ENCODE measurements at regions not wholly inside any gene's neighbourhood (a gene's known extent, or its start where the extent isn't known, plus 50 kb on each side); places are given as distances from the start of the nearest gene placed in this dataset.

DNA sequence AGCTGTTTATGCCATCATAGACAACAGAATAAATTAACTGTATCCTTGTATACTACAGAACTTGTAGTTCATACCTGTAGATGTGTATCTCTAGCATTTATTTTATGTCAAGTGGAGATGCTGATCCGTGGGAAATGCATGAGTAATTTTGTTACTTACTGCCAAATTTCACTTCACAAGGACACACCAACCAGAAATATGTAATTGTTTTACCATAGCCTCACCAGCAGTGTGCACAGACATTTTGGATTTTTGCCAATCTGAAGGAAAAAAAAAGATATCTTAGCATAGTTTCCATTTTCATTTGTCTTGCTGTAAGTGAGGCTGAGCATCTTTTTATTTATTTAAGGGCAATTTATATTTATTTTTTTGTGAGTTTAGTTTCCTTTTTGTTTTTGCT lies 265.1 kb upstream of the OSR1 start:
- RAD21 ChIA-PET (ENCODE audit: unreplicated experiment), result no interaction called here
- Histone ChIP-seq H3K4me2 (ENCODE audit: control insufficient read depth, insufficient read depth) (no peak overlapping the region), H3K27ac (ENCODE audit: control insufficient read depth, insufficient read depth) (no peak overlapping the region), H3K4me1 (ENCODE audit: control insufficient read depth, insufficient read depth, low read length) (no peaks in the 10 kb centered on the region), H3K79me2 (ENCODE audit: control insufficient read depth, insufficient read depth, low read length) (no peaks in the 10 kb centered on the region), H3K9ac (ENCODE audit: control insufficient read depth, insufficient read depth, low read length) (no peak overlapping the region), H2AFZ (ENCODE audit: control insufficient read depth, low read depth, low read length) (no peak overlapping the region), H3K36me3 (ENCODE audit: control insufficient read depth in 2 of 2, insufficient read depth in 2 of 2, low read length in 1 of 2) (no peaks in the 10 kb centered on the region), H3K9me3 (replicated peaks; ENCODE audit: control insufficient read depth, insufficient read depth, low read length) (no peaks in the 10 kb centered on the region), H3K27me3 (replicated peaks in 1 of 2; ENCODE audit: control insufficient read depth in 2 of 2, insufficient read depth in 2 of 2, low read length in 1 of 2) (no peaks in the 10 kb centered on the region), H4K20me1 (ENCODE audit: control insufficient read depth, insufficient read depth) (no peaks in the 10 kb centered on the region), H3K4me3 (no peak overlapping the region)
- DNase-seq (ENCODE audit: low read depth, low spot score) (no peak), FAIRE-seq (no peak), ATAC-seq (no peak)
- BruUV-seq (replicated peaks), result no TSS peak
- POLR2A ChIA-PET, result no interaction called here
- intact Hi-C loops (cut with micrococcal nuclease; ENCODE audit: unreplicated experiment), result no loop called here
- SMC1A ChIA-PET (ENCODE audit: uncharacterized antibody, unreplicated experiment), result no interaction called here
- in situ Hi-C loops (cut with MboI), result no loop called here
- WGBS (ENCODE audit: insufficient coverage, insufficient replicate concordance, low lambda C conversion rate, missing lambda C conversion rate), result 9% methylated on average over 1 of the region's 1 CpG
- TF ChIP-seq SPI1 (IDR thresholded peaks at IDR 0.05; ENCODE audit: borderline replicate concordance, insufficient read depth, low read depth, low read length) (no peak), KDM1A (IDR thresholded peaks at IDR 0.05; ENCODE audit: borderline replicate concordance) (no peak), SUPT20H (IDR thresholded peaks at IDR 0.05; ENCODE audit: borderline replicate concordance, control insufficient read depth, low read depth, low read length) (no peak), MYC (IDR thresholded peaks at IDR 0.05; ENCODE audit: insufficient read depth, insufficient read length, insufficient replicate concordance, low read length, severe bottlenecking) (no peak), ZNF24 (IDR thresholded peaks at IDR 0.05) (no peak), FOXK2 (IDR thresholded peaks at IDR 0.05) (no peak)
- TF ChIP-seq, protein P1, sequence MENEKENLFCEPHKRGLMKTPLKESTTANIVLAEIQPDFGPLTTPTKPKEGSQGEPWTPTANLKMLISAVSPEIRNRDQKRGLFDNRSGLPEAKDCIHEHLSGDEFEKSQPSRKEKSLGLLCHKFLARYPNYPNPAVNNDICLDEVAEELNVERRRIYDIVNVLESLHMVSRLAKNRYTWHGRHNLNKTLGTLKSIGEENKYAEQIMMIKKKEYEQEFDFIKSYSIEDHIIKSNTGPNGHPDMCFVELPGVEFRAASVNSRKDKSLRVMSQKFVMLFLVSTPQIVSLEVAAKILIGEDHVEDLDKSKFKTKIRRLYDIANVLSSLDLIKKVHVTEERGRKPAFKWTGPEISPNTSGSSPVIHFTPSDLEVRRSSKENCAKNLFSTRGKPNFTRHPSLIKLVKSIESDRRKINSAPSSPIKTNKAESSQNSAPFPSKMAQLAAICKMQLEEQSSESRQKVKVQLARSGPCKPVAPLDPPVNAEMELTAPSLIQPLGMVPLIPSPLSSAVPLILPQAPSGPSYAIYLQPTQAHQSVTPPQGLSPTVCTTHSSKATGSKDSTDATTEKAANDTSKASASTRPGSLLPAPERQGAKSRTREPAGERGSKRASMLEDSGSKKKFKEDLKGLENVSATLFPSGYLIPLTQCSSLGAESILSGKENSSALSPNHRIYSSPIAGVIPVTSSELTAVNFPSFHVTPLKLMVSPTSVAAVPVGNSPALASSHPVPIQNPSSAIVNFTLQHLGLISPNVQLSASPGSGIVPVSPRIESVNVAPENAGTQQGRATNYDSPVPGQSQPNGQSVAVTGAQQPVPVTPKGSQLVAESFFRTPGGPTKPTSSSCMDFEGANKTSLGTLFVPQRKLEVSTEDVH (IDR thresholded peaks at IDR 0.05; ENCODE audit: low read depth, partially characterized antibody), result no peak
- TF ChIP-seq, protein P2, sequence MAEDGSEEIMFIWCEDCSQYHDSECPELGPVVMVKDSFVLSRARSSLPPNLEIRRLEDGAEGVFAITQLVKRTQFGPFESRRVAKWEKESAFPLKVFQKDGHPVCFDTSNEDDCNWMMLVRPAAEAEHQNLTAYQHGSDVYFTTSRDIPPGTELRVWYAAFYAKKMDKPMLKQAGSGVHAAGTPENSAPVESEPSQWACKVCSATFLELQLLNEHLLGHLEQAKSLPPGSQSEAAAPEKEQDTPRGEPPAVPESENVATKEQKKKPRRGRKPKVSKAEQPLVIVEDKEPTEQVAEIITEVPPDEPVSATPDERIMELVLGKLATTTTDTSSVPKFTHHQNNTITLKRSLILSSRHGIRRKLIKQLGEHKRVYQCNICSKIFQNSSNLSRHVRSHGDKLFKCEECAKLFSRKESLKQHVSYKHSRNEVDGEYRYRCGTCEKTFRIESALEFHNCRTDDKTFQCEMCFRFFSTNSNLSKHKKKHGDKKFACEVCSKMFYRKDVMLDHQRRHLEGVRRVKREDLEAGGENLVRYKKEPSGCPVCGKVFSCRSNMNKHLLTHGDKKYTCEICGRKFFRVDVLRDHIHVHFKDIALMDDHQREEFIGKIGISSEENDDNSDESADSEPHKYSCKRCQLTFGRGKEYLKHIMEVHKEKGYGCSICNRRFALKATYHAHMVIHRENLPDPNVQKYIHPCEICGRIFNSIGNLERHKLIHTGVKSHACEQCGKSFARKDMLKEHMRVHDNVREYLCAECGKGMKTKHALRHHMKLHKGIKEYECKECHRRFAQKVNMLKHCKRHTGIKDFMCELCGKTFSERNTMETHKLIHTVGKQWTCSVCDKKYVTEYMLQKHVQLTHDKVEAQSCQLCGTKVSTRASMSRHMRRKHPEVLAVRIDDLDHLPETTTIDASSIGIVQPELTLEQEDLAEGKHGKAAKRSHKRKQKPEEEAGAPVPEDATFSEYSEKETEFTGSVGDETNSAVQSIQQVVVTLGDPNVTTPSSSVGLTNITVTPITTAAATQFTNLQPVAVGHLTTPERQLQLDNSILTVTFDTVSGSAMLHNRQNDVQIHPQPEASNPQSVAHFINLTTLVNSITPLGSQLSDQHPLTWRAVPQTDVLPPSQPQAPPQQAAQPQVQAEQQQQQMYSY (CRISPR knock-in tag; IDR thresholded peaks at IDR 0.05), result no peak
- TF ChIP-seq, protein P3, sequence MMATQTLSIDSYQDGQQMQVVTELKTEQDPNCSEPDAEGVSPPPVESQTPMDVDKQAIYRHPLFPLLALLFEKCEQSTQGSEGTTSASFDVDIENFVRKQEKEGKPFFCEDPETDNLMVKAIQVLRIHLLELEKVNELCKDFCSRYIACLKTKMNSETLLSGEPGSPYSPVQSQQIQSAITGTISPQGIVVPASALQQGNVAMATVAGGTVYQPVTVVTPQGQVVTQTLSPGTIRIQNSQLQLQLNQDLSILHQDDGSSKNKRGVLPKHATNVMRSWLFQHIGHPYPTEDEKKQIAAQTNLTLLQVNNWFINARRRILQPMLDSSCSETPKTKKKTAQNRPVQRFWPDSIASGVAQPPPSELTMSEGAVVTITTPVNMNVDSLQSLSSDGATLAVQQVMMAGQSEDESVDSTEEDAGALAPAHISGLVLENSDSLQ (IDR thresholded peaks at IDR 0.05), result no peak
- TF ChIP-seq, protein P4, sequence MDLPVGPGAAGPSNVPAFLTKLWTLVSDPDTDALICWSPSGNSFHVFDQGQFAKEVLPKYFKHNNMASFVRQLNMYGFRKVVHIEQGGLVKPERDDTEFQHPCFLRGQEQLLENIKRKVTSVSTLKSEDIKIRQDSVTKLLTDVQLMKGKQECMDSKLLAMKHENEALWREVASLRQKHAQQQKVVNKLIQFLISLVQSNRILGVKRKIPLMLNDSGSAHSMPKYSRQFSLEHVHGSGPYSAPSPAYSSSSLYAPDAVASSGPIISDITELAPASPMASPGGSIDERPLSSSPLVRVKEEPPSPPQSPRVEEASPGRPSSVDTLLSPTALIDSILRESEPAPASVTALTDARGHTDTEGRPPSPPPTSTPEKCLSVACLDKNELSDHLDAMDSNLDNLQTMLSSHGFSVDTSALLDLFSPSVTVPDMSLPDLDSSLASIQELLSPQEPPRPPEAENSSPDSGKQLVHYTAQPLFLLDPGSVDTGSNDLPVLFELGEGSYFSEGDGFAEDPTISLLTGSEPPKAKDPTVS (IDR thresholded peaks at IDR 0.05; ENCODE audit: low read depth, low read length), result no peak
- TF ChIP-seq, protein P5, sequence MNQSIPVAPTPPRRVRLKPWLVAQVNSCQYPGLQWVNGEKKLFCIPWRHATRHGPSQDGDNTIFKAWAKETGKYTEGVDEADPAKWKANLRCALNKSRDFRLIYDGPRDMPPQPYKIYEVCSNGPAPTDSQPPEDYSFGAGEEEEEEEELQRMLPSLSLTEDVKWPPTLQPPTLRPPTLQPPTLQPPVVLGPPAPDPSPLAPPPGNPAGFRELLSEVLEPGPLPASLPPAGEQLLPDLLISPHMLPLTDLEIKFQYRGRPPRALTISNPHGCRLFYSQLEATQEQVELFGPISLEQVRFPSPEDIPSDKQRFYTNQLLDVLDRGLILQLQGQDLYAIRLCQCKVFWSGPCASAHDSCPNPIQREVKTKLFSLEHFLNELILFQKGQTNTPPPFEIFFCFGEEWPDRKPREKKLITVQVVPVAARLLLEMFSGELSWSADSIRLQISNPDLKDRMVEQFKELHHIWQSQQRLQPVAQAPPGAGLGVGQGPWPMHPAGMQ (IDR thresholded peaks at IDR 0.05; ENCODE audit: borderline replicate concordance), result no peak
- CTCF ChIA-PET, result interaction anchor here (0.7 to 0.8 kb wide), 2 partner anchors 10 to 120 kb away, joined by 3 to 5 read pairs; no protein-coding TSS in a partner anchor

Data from GM12878 (cell line).